Suprapubic skin (tissue), 3 donors: ENCODE measurements at regions not wholly inside any gene's neighbourhood (a gene's known extent, or its start where the extent isn't known, plus 50 kb on each side); places are given as distances from the start of the nearest gene placed in this dataset.

Experiments used
- CTCF ChIP-seq, 2 donors: fragments of 200-600 bp in 1 of 2; fragments of 450-650 bp in 1 of 2; sonication (generic) in 1 of 2; IDR thresholded peaks; one replicate each; pipeline ENCODE4 v1.5.1; 2016 to 2019; ENCODE audit warnings: antibody characterized with exemption in 2 of 2, mild to moderate bottlenecking in 1 of 2, moderate library complexity in 1 of 2
- POLR2A ChIP-seq, 2 donors: fragments of 450-650 bp; IDR thresholded peaks; one replicate each; pipeline ENCODE4 v1.6.1; 2017; ENCODE audit warnings: antibody characterized with exemption in 2 of 2, mild to moderate bottlenecking in 2 of 2, moderate library complexity in 2 of 2

- TF ChIP-seq CTCF (IDR thresholded peaks at IDR 0.05), result no peak
- TF ChIP-seq POLR2A (IDR thresholded peaks at IDR 0.05), result no peak
Observed at GRCh38 chr5:67371924-67372323, 175.3 kb upstream of the CD180 start.
